Lower lobe of right lung (tissue), 2 donors: ENCODE measurements at regions not wholly inside any gene's neighbourhood (a gene's known extent, or its start where the extent isn't known, plus 50 kb on each side); places are given as distances from the start of the nearest gene placed in this dataset.

Source experiments
- ATAC-seq, 2 donors: fragments of 200-7000 bp; cut with Tn5 transposase; one replicate each; pipeline ENCODE4 v1.9.1; 2020 to 2022; ENCODE audit warnings: mild to moderate bottlenecking in 2 of 2, moderate library complexity in 2 of 2
- DNase-seq: peaks from one replicate; pipeline ENCODE4 v3.0.0-alpha.2; 2020
- H3K27ac ChIP-seq: fragments of 200-600 bp; one replicate; pipeline ENCODE4 v1.8.0; 2022
- H3K27me3 ChIP-seq: fragments of 200-600 bp; one replicate; pipeline ENCODE4 v1.8.0; 2022; ENCODE audit warnings: low read depth
- H3K36me3 ChIP-seq: fragments of 200-600 bp; one replicate; pipeline ENCODE4 v1.8.0; 2022; ENCODE audit warnings: mild to moderate bottlenecking
- H3K4me1 ChIP-seq: fragments of 200-600 bp; one replicate; pipeline ENCODE4 v1.8.0; 2022
- H3K4me3 ChIP-seq: fragments of 200-600 bp; one replicate; pipeline ENCODE4 v1.8.0; 2022; ENCODE audit warnings: mild to moderate bottlenecking
- H3K9me3 ChIP-seq: fragments of 200-600 bp; one replicate; pipeline ENCODE4 v1.8.0; 2022
- intact Hi-C: fragments of 100-400 bp; cut with DNase I; formaldehyde crosslinking; loops from one replicate; pipeline ENCODE4 v1.11.0; 2022
- TF ChIP-seq, protein P1 (sequence below): fragments of 200-600 bp; IDR thresholded peaks from one replicate; pipeline ENCODE4 v1.8.0; 2022; ENCODE audit warnings: antibody characterized with exemption, mild to moderate bottlenecking
- donor health status: DM: no; HTN: yes; CAD: no; lungs with severe emphysema.

GRCh38 chr12:41795910-41796309 lies 348.8 kb downstream of the GXYLT1 start:
- no peak overlapping the region for H3K27ac ChIP-seq
- H3K36me3 ChIP-seq, result no peaks in the 10 kb centered on the region
- intact Hi-C loops, result no loop called here
- DNase-seq (no peak), ATAC-seq (no peak)
- H3K9me3 ChIP-seq, result peaks cover 5% of the 10 kb centered on the region
- H3K4me3 ChIP-seq, result no peak overlapping the region
- TF ChIP-seq, protein P1, sequence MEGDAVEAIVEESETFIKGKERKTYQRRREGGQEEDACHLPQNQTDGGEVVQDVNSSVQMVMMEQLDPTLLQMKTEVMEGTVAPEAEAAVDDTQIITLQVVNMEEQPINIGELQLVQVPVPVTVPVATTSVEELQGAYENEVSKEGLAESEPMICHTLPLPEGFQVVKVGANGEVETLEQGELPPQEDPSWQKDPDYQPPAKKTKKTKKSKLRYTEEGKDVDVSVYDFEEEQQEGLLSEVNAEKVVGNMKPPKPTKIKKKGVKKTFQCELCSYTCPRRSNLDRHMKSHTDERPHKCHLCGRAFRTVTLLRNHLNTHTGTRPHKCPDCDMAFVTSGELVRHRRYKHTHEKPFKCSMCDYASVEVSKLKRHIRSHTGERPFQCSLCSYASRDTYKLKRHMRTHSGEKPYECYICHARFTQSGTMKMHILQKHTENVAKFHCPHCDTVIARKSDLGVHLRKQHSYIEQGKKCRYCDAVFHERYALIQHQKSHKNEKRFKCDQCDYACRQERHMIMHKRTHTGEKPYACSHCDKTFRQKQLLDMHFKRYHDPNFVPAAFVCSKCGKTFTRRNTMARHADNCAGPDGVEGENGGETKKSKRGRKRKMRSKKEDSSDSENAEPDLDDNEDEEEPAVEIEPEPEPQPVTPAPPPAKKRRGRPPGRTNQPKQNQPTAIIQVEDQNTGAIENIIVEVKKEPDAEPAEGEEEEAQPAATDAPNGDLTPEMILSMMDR, result no peak
- H3K27me3 ChIP-seq, result no peaks in the 10 kb centered on the region
- no peaks in the 10 kb centered on the region for H3K4me1 ChIP-seq

- ATAC-seq, result no peak
Observed at GRCh38 chr12:41795051-41795600, 349.5 kb downstream of the GXYLT1 start.

GRCh38 chr12:41794336-41794735 lies 350.3 kb downstream of the GXYLT1 start:
- H3K4me3 ChIP-seq, result no peak overlapping the region
- intact Hi-C loops, result no loop called here
- TF ChIP-seq, protein P1, result no peak
- ATAC-seq (no peak), DNase-seq (no peak)
- H3K36me3 ChIP-seq, result no peaks in the 10 kb centered on the region
- H3K27ac ChIP-seq, result no peak overlapping the region
- no peaks in the 10 kb centered on the region for H3K27me3 ChIP-seq
- no peaks in the 10 kb centered on the region for H3K4me1 ChIP-seq
- H3K9me3 ChIP-seq, result peaks cover 5% of the 10 kb centered on the region

More at GRCh38 chr12:41795051-41795600, 349.5 kb downstream of the GXYLT1 start:
- TF ChIP-seq, protein P1, result no peak
- Histone ChIP-seq H3K9me3 (peaks cover 5% of the 10 kb centered on the region), H3K4me3 (no peak overlapping the region), H3K27me3 (no peaks in the 10 kb centered on the region), H3K4me1 (no peaks in the 10 kb centered on the region), H3K27ac (no peak overlapping the region), H3K36me3 (no peaks in the 10 kb centered on the region)
- intact Hi-C loops, result no loop called here
- no peak for DNase-seq

DNA sequence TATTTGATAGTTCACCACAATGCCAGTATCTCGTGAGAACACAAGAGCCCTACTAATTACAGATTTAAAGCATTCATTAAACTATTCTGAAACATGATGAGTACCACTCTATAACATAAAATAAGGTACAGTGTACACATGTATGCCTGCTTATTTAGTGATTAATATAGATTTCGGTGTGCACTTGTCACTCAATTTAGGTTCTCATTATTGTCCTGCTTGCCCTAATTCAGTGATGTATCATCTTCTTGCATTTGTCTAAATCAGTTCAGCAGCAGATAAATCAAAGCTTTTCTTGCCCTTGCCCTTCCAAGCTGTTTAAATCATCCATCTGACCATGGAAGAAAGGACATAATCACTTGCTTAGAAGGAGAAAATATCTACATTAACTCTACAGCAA lies 359.7 kb downstream of the GXYLT1 start:
- ATAC-seq (no peak), DNase-seq (no peak)
- TF ChIP-seq, protein P1, result no peak
- Histone ChIP-seq H3K27ac (no peak overlapping the region), H3K36me3 (no peaks in the 10 kb centered on the region), H3K27me3 (no peaks in the 10 kb centered on the region), H3K4me3 (no peak overlapping the region), H3K9me3 (no peaks in the 10 kb centered on the region), H3K4me1 (no peaks in the 10 kb centered on the region)
- intact Hi-C loops, result no loop called here

DNA sequence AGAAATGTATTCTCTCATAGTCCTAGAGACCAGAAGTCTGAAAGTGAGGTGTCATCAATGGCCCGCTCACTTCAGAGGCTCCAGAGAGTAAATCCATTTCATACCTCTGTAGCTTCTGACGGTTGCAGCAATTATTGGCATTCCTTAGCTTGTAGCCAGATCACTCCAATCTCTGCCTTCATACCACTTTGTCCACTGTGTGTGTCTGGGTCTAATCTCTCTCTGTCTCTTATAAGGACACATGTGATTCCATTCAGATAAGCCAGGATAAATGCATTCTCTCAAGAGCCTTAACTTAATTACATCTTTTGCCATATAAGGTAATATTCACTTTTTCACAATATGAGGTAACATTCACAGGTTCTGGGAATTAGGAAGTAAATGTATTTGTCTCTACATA lies 365.7 kb downstream of the GXYLT1 start:
- H3K36me3 ChIP-seq, result no peaks in the 10 kb centered on the region
- no peak for ATAC-seq
- no peak overlapping the region for H3K4me3 ChIP-seq
- no peaks in the 10 kb centered on the region for H3K27me3 ChIP-seq
- TF ChIP-seq, protein P1, result no peak
- no peak for DNase-seq
- H3K9me3 ChIP-seq, result no peaks in the 10 kb centered on the region
- no peaks in the 10 kb centered on the region for H3K4me1 ChIP-seq
- intact Hi-C loops, result no loop called here
- H3K27ac ChIP-seq, result no peak overlapping the region
